HPDE6-E6E7 (cell line): ENCODE measurements at regions not wholly inside any gene's neighbourhood (a gene's known extent, or its start where the extent isn't known, plus 50 kb on each side); places are given as distances from the start of the nearest gene placed in this dataset.
"Not testable (repeated sequence)": the region's sequence is repeated elsewhere in the genome, so short reads cannot be mapped to it uniquely, and the experiment has no call there.

Experiments
- DNase-seq: peaks from one replicate; pipeline ENCODE4 v3.0.0; 2011; ENCODE audit warnings: missing footprints; ENCODE audit errors: extremely low spot score

DNA sequence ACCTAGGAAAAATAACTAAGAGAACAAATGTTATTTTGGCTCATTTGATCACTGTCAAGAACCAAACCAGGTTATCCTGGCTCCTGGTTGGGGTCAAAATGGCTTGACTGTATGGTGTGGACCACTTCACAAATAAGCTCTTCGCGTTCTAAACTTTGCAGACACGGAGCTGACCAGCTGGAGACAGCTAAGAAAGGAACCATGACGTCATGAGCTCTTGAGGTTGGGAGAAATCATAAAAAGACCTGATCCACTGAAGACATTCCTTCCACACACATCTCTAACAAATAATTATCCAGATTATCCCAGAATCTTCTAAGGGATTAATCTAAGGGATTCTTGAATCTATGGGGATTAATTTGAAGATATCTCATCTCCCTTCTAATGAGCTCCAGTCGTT is 321.5 kb upstream of the IGF1R start:
- DNase-seq, result no peak

DNA sequence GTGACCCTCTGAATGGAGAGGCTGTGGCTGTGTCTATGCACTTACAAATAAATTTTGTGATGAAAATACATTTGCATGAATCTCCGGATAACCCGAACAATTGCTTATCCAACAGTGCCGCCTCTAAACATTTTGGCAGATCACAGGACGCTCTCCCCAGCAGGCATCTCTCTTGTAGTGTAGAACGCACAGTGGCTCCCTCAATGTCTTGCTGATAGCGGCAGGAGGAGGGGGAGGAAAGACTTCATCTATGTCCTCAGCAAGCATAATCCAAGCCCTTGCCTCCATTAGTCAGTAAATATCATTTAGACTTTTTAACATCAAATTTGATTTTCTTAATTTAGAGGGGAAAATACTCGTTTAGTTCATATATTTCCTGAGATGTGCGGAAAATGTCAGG is 318.1 kb upstream of the IGF1R start:
- no peak for DNase-seq

GRCh38 chr15:98330692-98331435 is 317.5 kb upstream of the IGF1R start:
- no peak for DNase-seq

- no peak for DNase-seq
Measured at GRCh38 chr15:98331676-98332075, 316.7 kb upstream of the IGF1R start.

GRCh38 chr15:98333251-98333650 is 315.1 kb upstream of the IGF1R start:
- DNase-seq, result no peak

- DNase-seq, result no peak
Measured at GRCh38 chr15:98342911-98343310, 305.4 kb upstream of the IGF1R start.

DNA sequence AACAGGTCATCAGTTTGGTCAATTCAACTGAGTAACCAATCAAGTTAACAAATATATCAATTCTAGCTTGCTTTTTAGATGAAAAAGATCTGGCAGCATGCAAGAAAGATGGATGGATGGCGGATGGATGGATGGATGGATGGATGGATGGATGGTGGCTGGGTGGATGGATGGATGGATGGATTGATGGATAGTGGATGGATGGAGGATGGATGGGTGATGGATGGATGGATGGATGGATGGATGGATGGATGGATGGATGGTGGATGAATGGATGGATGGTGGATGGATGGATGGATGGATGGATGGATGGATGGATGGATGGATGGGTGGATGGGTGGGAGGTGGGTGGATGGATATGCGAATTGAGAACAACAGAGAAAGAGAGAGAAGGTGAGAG is 303.7 kb upstream of the IGF1R start:
- no peak for DNase-seq

DNA sequence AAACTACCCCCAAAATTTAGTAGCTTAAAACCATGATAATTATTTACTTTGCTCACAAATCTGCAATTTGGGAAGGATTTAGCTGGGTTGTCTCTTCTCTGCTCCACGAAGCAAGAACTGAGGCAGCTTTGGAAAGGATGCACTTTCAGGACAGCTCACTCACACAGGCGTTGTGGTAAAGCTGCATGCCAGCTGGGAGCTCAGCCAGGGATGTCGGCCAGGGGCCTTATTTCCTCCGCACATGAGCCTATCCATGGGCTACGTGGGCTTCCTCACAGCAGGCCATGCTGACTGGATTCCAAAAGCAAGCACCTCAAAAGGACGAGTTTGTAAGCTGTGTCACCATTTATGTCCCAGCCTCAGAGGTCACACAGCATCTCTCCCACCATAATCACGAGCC is 301.3 kb upstream of the IGF1R start:
- DNase-seq, result no peak

DNA sequence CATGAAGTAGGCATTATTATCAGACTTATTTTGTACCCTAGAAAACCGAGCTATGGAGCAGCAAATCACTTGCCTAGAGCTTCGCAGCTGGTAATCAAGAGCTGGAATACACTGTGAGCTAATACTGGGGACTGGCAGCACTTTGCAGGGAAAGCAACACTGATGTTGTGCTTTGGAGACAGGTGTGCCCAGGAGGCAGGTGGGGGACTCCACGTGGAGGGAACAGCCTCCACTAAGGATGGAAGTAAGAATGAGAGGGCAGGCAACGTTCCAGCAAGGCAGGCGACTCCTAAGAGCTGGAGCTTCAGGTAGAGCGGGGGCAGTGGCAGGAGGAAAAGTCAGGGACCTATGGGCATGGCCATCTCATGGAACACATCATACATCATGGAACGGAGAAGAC is 300.5 kb upstream of the IGF1R start:
- DNase-seq, result no peak

DNA sequence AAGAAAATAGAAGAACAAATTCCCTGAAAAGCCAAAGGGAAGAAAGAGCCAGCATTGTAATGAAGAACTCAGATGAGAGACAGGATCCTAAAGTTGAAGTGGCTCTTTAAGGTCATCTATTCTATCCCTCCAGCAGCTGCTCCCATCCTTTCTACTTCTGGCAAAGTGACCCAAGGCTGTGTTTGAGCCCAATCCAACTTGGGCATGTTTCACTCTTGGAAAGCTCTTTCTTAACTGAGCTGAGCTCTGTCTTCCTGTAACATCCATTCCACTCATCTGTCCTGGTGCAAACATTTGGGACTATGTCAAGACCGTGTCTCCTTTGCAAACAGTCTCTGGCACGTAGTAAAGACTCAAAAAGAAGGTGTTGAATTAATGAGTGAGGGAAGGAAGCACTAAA is 298.1 kb upstream of the IGF1R start:
- DNase-seq, result no peak

DNA sequence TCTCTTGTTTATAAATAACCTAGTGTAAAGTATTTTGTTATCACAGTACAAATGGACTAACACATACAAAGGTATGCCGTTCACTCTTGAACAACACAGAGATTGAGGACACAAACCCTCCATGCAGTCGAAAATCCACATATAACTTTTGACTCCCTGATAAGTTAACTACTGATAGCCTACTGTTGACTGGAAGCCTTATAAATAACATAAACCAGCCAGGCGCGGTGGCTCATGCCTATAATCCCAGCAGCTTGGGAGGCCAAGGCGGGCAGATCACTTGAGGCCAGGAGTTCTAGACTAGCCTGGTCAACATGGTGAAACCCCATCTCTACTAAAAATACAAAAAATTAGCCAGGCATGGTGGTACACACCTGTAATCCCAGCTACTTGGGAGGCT is 290.1 kb upstream of the IGF1R start:
- DNase-seq, result not testable (repeated sequence)

DNA sequence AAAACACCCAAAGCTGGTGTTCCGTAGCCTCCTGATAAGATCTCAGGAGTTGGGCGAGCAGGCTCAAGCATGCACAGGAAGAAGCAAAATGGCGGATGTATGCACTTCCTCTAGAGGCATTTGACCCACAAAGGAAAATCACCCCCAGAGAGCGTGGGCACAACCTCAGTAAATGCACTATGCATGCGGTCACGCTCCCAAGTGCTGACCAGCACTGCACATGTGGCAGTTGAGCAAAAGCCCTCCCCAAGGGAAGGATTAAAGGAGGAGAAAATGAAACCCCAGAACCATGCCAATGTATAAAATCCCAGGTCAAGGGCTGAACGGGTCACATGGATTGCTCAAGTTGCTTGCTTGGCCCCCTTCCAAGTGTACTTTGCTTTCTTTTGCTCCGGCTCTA is 289.4 kb upstream of the IGF1R start:
- DNase-seq, result no peak

GRCh38 chr15:98363416-98363815 is 284.9 kb upstream of the IGF1R start:
- no peak for DNase-seq

GRCh38 chr15:98363955-98364354 is 284.4 kb upstream of the IGF1R start:
- no peak for DNase-seq

GRCh38 chr15:98369081-98369716 is 279.1 kb upstream of the IGF1R start:
- no peak for DNase-seq

GRCh38 chr15:98375513-98376340 is 272.6 kb upstream of the IGF1R start:
- no peak for DNase-seq

GRCh38 chr15:98380721-98381120 is 267.6 kb upstream of the IGF1R start:
- no peak for DNase-seq

- no peak for DNase-seq
Measured at GRCh38 chr15:98381446-98381845, 266.9 kb upstream of the IGF1R start.

- DNase-seq, result no peak
Measured at GRCh38 chr15:98382139-98382538, 266.2 kb upstream of the IGF1R start.

DNA sequence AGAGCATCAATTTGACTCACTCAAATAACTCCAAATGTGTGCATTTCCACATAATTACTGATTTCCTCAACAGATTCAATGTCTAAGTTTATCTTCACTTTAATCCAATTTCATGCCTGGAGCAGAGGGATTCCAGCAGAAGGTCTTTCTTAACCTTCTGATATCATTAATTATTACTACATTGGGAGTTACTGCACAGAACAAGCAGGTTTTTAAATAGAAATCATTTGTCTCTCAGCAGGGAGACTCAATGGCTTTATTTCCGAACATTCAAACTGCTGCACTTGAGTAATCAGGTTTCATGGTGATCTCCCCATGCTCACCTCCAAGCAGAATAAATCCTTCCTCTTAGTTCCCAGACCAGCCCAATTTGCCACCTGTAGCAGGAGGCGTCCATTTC is 264.8 kb upstream of the IGF1R start:
- no peak for DNase-seq

DNA sequence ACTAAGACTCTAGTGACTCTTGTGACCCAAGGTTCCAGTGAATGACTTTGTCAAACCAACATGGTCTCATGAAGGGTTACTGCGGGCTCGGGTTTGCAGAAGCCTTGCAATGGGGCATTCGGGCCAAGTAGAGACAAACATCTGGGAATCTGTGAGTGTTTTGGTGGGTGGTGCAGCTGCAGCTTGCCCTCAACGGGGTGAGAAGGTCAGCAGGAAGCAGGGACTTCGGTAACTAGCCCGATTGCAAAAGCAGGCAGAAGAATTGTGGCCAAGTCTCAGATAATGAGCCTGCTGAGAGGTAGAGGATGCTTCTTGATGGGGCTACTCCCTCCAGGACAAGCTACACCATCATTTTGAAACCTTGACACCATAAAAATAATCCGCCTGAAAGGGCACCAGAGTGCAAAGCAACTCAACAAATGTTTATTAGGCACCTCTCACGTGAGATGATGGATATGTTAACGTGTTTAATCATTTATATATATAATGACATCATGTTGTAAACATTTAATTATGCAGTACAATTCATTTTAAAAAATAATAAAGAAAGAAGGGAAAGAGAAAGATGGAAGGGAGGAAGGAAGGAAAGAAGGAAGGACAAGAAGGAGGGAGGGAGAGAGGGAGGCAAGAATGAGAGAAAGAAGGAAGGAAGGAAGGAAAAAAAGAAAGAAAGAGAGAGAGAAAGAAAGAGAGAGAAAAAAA is 263.9 kb upstream of the IGF1R start:
- DNase-seq, result no peak

- no peak for DNase-seq
Measured at GRCh38 chr15:98385752-98386381, 262.5 kb upstream of the IGF1R start.
